Stimulated activated CD4-positive, alpha-beta T cell treated with anti-CD3 and anti-CD28 coated beads, Interleukin-15, amount 100 ng/mL, for 48 hours (primary cell): ENCODE measurements at regions not wholly inside any gene's neighbourhood (a gene's known extent, or its start where the extent isn't known, plus 50 kb on each side); places are given as distances from the start of the nearest gene placed in this dataset.

Experiments used
- DNase-seq, 2 donors: peaks; one replicate each; pipeline ENCODE4 v3.0.0-alpha.2; 2020; ENCODE audit warnings: low read depth in 2 of 2

- DNase-seq = no peak
Observed at GRCh38 chr5:110356677-110357076, 369.8 kb downstream of the TMEM232 start.

GRCh38 chr5:110359221-110359620, 367.2 kb downstream of the TMEM232 start:
- no peak for DNase-seq

- no peak for DNase-seq
Observed at GRCh38 chr5:110361471-110361870, 365.0 kb downstream of the TMEM232 start.

GRCh38 chr5:110362261-110362660, 364.2 kb downstream of the TMEM232 start:
- DNase-seq = no peak

DNA sequence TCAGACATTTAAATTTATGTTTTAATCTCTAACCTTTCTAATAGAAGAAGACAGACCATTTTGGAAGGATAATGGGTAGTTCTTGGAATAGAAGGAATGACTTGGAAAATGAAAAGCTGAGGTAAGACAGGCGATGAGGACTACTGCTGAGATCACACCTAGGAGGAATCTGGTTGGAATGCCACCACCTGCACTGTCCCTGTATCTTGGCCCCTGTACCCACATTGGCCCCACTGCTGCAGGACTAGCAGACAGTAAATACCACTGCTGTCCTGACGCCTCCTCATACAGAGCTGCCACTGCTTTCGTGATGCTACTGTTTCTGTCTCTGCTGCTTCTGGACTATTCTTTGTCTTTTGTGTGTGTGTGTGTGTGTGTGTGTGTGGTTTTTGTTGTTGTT, 359.8 kb downstream of the TMEM232 start:
- no peak for DNase-seq
